SK-N-SH treated with all-trans-retinoic acid at 6 μM for 48 hours (cell line): ENCODE measurements at regions not wholly inside any gene's neighbourhood (a gene's known extent, or its start where the extent isn't known, plus 50 kb on each side); places are given as distances from the start of the nearest gene placed in this dataset.
A peak's percentile ranks its signal among the peaks of the same experiment; 100 is the strongest.
"Not testable (repeated sequence)": the region's sequence is repeated elsewhere in the genome, so short reads cannot be mapped to it uniquely, and the experiment has no call there.

Experiments
- ATAC-seq: fragments of 200-7000 bp; cut with Tn5 transposase; 3 replicates; pipeline ENCODE4 v1.9.1; 2020; ENCODE audit warnings: mild to moderate bottlenecking, moderate library complexity
- ARNTL ChIP-seq: fragments of 450-650 bp; formaldehyde crosslinking; IDR thresholded peaks from 2 replicates; pipeline ENCODE4 v1.5.0; 2020; ENCODE audit warnings: low read depth, mild to moderate bottlenecking, moderate library complexity, borderline replicate concordance
- BACH2 ChIP-seq: fragments of 250-450 bp; sonication (Bioruptor Pico); IDR thresholded peaks from 2 replicates; pipeline ENCODE4 v1.9.0; 2021; ENCODE audit warnings: mild to moderate bottlenecking, borderline replicate concordance
- CREB5 ChIP-seq: fragments of 250-450 bp; sonication (Bioruptor Pico); IDR thresholded peaks from 2 replicates; pipeline ENCODE4 v1.5.1; 2020; ENCODE audit warnings: low read depth, mild to moderate bottlenecking, moderate library complexity
- CSDC2 ChIP-seq: fragments of 250-450 bp; sonication (Bioruptor Pico); IDR thresholded peaks from 2 replicates; pipeline ENCODE4 v1.5.0; 2020; ENCODE audit warnings: mild to moderate bottlenecking, moderate library complexity
- CSRNP3 ChIP-seq: fragments of 250-450 bp; sonication (Bioruptor Pico); IDR thresholded peaks from 2 replicates; pipeline ENCODE4 v1.5.1; 2021; ENCODE audit warnings: mild to moderate bottlenecking, moderate library complexity
- ESRRG ChIP-seq: fragments of 250-450 bp; sonication (Bioruptor Pico); IDR thresholded peaks from 2 replicates; pipeline ENCODE4 v1.6.1; 2021; ENCODE audit warnings: mild to moderate bottlenecking
- GLIS3 ChIP-seq: fragments of 250-450 bp; sonication (Bioruptor Pico); IDR thresholded peaks from 2 replicates; pipeline ENCODE4 v1.5.0; 2020; ENCODE audit warnings: mild to moderate bottlenecking, moderate library complexity
- ISL1 ChIP-seq: fragments of 250-450 bp; sonication (Bioruptor Pico); IDR thresholded peaks from 2 replicates; pipeline ENCODE4 v2.1.2; 2022; ENCODE audit warnings: mild to moderate bottlenecking, moderate library complexity
- OSR1 ChIP-seq: fragments of 250-450 bp; sonication (Bioruptor Pico); IDR thresholded peaks from 2 replicates; pipeline ENCODE4 v1.8.0; 2022; ENCODE audit warnings: moderate library complexity, mild to moderate bottlenecking, inconsistent platforms
- TCF4 ChIP-seq: fragments of 250-450 bp; sonication (Bioruptor Pico); IDR thresholded peaks from 2 replicates; pipeline ENCODE4 v1.8.0; 2021; ENCODE audit warnings: mild to moderate bottlenecking, moderate library complexity, borderline replicate concordance
- ZC3H10 ChIP-seq: fragments of 250-450 bp; sonication (Bioruptor Pico); IDR thresholded peaks from 2 replicates; pipeline ENCODE4 v1.5.1; 2021; ENCODE audit warnings: mild to moderate bottlenecking, moderate library complexity
- ZFP3 ChIP-seq: fragments of 250-450 bp; sonication (Bioruptor Pico); IDR thresholded peaks from 2 replicates; pipeline ENCODE4 v1.5.0; 2020; ENCODE audit warnings: mild to moderate bottlenecking, moderate library complexity
- ZNF565 ChIP-seq: fragments of 450-650 bp; formaldehyde crosslinking; conservative IDR thresholded peaks from 2 replicates; pipeline ENCODE4 v1.5.0; 2020; ENCODE audit warnings: low read depth, mild to moderate bottlenecking, moderate library complexity
- TF ChIP-seq, protein P1 (sequence below): fragments of 250-450 bp; sonication (Bioruptor Pico); IDR thresholded peaks from 2 replicates; pipeline ENCODE4 v1.8.0; 2021; ENCODE audit warnings: low read depth, mild to moderate bottlenecking, moderate library complexity, borderline replicate concordance

- TF ChIP-seq, protein P1, sequence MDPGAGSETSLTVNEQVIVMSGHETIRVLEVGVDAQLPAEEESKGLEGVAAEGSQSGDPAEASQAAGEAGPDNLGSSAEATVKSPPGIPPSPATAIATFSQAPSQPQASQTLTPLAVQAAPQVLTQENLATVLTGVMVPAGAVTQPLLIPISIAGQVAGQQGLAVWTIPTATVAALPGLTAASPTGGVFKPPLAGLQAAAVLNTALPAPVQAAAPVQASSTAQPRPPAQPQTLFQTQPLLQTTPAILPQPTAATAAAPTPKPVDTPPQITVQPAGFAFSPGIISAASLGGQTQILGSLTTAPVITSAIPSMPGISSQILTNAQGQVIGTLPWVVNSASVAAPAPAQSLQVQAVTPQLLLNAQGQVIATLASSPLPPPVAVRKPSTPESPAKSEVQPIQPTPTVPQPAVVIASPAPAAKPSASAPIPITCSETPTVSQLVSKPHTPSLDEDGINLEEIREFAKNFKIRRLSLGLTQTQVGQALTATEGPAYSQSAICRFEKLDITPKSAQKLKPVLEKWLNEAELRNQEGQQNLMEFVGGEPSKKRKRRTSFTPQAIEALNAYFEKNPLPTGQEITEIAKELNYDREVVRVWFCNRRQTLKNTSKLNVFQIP, result no peak
Observed at GRCh38 chr2:193843675-193844074, 1648.9 kb upstream of the TMEFF2 start (continued).

DNA sequence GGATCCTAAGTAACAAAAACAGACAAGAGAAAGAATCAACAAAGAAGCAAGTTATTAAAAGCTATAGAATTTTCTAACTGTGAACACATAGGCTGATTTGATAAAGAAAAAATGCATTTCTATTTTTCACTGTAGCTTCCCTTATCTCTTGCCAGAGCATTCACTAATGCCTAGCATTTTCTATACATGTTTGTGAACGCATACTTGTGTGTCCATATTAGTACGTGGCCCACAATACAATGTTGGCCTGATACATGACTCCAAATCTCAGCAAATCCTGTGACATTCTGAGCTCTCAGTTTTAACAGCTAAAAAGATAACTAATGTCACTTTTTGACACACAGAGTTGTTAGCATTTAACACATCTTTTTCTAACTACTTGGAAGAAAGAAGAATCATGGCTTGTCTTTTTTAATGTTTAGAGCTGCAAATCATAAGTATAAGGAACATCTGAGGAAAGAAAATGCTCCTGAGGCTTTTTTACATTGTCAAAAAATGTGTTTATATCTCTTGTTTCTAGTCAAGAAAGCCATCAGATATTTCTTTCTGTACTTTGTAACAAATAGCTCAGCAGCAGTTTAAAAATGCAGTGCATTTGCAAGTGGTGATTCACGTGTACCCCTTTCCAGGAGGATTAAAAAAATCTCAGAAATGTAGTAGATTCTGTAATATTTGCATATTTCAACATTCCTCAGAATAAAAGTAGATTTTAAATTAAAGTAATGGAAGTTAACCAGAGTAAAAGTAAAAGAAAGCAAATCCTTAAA, 1646.8 kb upstream of the TMEFF2 start:
- no peak for TF ChIP-seq TCF4
- TF ChIP-seq ISL1 (CRISPR knock-in tag), result peak; percentile 23; the same call in 1 of the 2 replicates
- peak; percentile 83 for ATAC-seq

- no peak for TF ChIP-seq CSRNP3 (CRISPR knock-in tag)
- TF ChIP-seq BACH2, result no peak
- TF ChIP-seq ARNTL (CRISPR knock-in tag), result no peak
- no peak for TF ChIP-seq TCF4
- no peak for TF ChIP-seq ZFP3 (CRISPR knock-in tag)
- TF ChIP-seq, protein P1, result no peak
- TF ChIP-seq CSDC2 (CRISPR knock-in tag), result no peak
- TF ChIP-seq OSR1 (CRISPR knock-in tag), result no peak
- TF ChIP-seq ZC3H10 (CRISPR knock-in tag), result no peak
- TF ChIP-seq ISL1 (CRISPR knock-in tag), result no peak
- TF ChIP-seq ZNF565 (CRISPR knock-in tag), result no peak
- TF ChIP-seq ESRRG (CRISPR knock-in tag), result no peak
- no peak for TF ChIP-seq CREB5 (CRISPR knock-in tag)
- TF ChIP-seq GLIS3 (CRISPR knock-in tag), result no peak
- TF ChIP-seq, all 23 proteins: peak for 0
- peak; percentile 54; the same call in 2 of the 3 replicates for ATAC-seq
Observed at GRCh38 chr2:193837111-193837738, 1642.5 kb upstream of the TMEFF2 start.

DNA sequence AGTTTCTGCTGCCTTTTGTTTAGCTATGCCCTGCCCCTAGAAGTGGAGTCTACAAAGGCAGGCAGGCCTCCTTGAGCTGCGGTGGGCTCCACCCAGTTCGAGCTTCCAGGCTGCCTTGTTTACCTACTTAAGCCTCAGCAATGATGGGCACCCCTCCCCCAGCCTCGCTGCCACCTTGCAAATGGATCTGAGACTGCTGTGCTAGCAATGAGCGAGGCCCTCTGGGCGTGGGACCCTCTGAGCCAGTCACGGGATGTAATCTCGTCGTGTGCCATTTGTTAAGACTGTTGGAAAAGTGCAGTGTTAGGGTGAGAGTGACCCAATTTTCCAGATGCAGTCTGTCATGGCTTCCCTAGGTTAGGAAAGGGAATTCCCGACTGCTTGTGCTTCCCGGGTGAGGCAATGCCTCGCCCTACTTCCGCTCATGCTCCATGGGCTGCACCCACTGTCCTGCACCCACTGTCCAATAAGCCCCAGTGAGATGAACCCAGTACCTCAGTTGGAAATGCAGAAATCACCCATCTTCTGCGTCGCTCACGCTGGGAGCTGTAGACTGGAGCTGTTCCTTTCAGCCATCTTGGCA, 1641.8 kb upstream of the TMEFF2 start:
- not testable (repeated sequence) for ATAC-seq

- ATAC-seq, result not testable (repeated sequence)
Observed at GRCh38 chr2:193833895-193834294, 1639.2 kb upstream of the TMEFF2 start.

- no peak for TF ChIP-seq BACH2
- TF ChIP-seq ISL1 (CRISPR knock-in tag), result peak; percentile 32; the same call in 1 of the 2 replicates
- no peak for TF ChIP-seq CREB5 (CRISPR knock-in tag)
- TF ChIP-seq, all 23 proteins: peak for 1
- ATAC-seq, result peak; percentile 61; the same call in 2 of the 3 replicates
Observed at GRCh38 chr2:193824474-193824873, 1629.7 kb upstream of the TMEFF2 start.
